Liver (tissue), 8 donors: ENCODE measurements at regions not wholly inside any gene's neighbourhood (a gene's known extent, or its start where the extent isn't known, plus 50 kb on each side); places are given as distances from the start of the nearest gene placed in this dataset.

Source experiments
- DNase-seq: peaks from one replicate; pipeline ENCODE4 v3.0.0-alpha.2; 2017; ENCODE audit warnings: low spot score
- H3K27ac ChIP-seq, 2 donors: one replicate each; pipeline ENCODE4 v1.7.0; 2013; ENCODE audit warnings: inconsistent platforms in 2 of 2, low read length in 2 of 2, control low read depth in 1 of 2, low read depth in 1 of 2, mild to moderate bottlenecking in 1 of 2
- H3K27me3 ChIP-seq, 4 donors: one replicate each; pipeline versions ENCODE4 v1.6.1 to v1.7.0; 2013; ENCODE audit warnings: low read length in 3 of 4, inconsistent platforms in 1 of 4, mild to moderate bottlenecking in 1 of 4, moderate library complexity in 1 of 4; ENCODE audit not compliant: control insufficient read depth in 4 of 4, insufficient read depth in 4 of 4
- H3K36me3 ChIP-seq, 4 donors: one replicate each; pipeline versions ENCODE4 v1.6.1 to v1.7.0; 2013; ENCODE audit warnings: low read length in 3 of 4, mild to moderate bottlenecking in 3 of 4, low read depth in 1 of 4, moderate library complexity in 1 of 4; ENCODE audit not compliant: control insufficient read depth in 4 of 4, insufficient read depth in 3 of 4
- H3K4me1 ChIP-seq, 4 donors: one replicate each; pipeline versions ENCODE4 v1.6.1 to v1.7.0; 2013; ENCODE audit warnings: low read length in 3 of 4, mild to moderate bottlenecking in 3 of 4, moderate library complexity in 1 of 4; ENCODE audit not compliant: control insufficient read depth in 4 of 4, insufficient read depth in 4 of 4
- H3K4me3 ChIP-seq, 3 donors: one replicate each; pipeline versions ENCODE4 v1.6.1 to v1.7.0; 2013; ENCODE audit warnings: low read length in 3 of 3, control low read depth in 1 of 3, low read depth in 1 of 3, mild to moderate bottlenecking in 1 of 3
- H3K9ac ChIP-seq, 2 donors: one replicate each; pipeline ENCODE4 v1.7.0; 2013; ENCODE audit warnings: low read length in 2 of 2, mild to moderate bottlenecking in 2 of 2, moderate library complexity in 2 of 2, control low read depth in 1 of 2, low read depth in 1 of 2
- H3K9me3 ChIP-seq, 4 donors: one replicate each; pipeline versions ENCODE4 v1.6.1 to v1.7.0; 2013; ENCODE audit warnings: low read length in 3 of 4; ENCODE audit not compliant: control insufficient read depth in 4 of 4
- FOXA1 ChIP-seq: IDR thresholded peaks from 2 replicates; pipeline ENCODE4 v1.6.1; 2016; ENCODE audit warnings: antibody characterized with exemption
- FOXA2 ChIP-seq: IDR thresholded peaks from 2 replicates; pipeline ENCODE4 v1.6.1; 2016; ENCODE audit warnings: antibody characterized with exemption
- GABPA ChIP-seq, 2 donors: IDR thresholded peaks in 1 of 2; conservative IDR thresholded peaks in 1 of 2; 2 replicates each; pipeline ENCODE4 v1.6.1; 2016; ENCODE audit warnings: antibody characterized with exemption in 2 of 2, mild to moderate bottlenecking in 1 of 2, moderate library complexity in 1 of 2
- HNF4A ChIP-seq, 2 donors: conservative IDR thresholded peaks; 2 replicates each; pipeline ENCODE4 v1.6.1; 2016; ENCODE audit warnings: antibody characterized with exemption in 2 of 2, mild to moderate bottlenecking in 2 of 2
- HNF4G ChIP-seq: IDR thresholded peaks from 2 replicates; pipeline ENCODE4 v1.6.1; 2016; ENCODE audit warnings: antibody characterized with exemption
- JUND ChIP-seq, 2 donors: IDR thresholded peaks; 2 replicates each; pipeline ENCODE4 v1.6.1; 2016; ENCODE audit warnings: antibody characterized with exemption in 2 of 2
- NR2F2 ChIP-seq: IDR thresholded peaks from 2 replicates; pipeline ENCODE4 v1.6.1; 2016; ENCODE audit warnings: antibody characterized with exemption
- RAD21 ChIP-seq, 2 donors: IDR thresholded peaks; 2 replicates each; pipeline ENCODE4 v1.6.1; 2016; ENCODE audit warnings: antibody characterized with exemption in 2 of 2, mild to moderate bottlenecking in 2 of 2
- RXRA ChIP-seq, 2 donors: IDR thresholded peaks; 2 replicates each; pipeline ENCODE4 v1.6.1; 2017 to 2018; ENCODE audit warnings: antibody characterized with exemption in 2 of 2, mild to moderate bottlenecking in 1 of 2
- SP1 ChIP-seq: IDR thresholded peaks from 2 replicates; pipeline ENCODE4 v1.6.1; 2018; ENCODE audit warnings: antibody characterized with exemption, mild to moderate bottlenecking
- TAF1 ChIP-seq: conservative IDR thresholded peaks from 2 replicates; pipeline ENCODE4 v1.6.1; 2016; ENCODE audit warnings: antibody characterized with exemption, mild to moderate bottlenecking
- ZBTB33 ChIP-seq: IDR thresholded peaks from 2 replicates; pipeline ENCODE4 v1.6.1; 2016; ENCODE audit warnings: antibody characterized with exemption
- WGBS: extraction: QIAGEN DNeasy Blood & Tissue Kit; methylation state at CpG from one replicate; pipeline ENCODE4 v1.1.7; 2013; 5-methylcytosine and 5-hydroxymethylcytosine counted together
- TF ChIP-seq, protein P1 (sequence below): fragments of 150-350 bp; IDR thresholded peaks from 2 replicates; pipeline ENCODE4 v1.5.1; 2017; ENCODE audit warnings: improper control_type of control experiment, low read depth, low read length; ENCODE audit not compliant: missing input control
- TF ChIP-seq, protein P2 (sequence below): IDR thresholded peaks from 2 replicates; pipeline ENCODE4 v1.6.1; 2016; ENCODE audit warnings: antibody characterized with exemption
- TF ChIP-seq, protein P3 (sequence below): IDR thresholded peaks from 2 replicates; pipeline ENCODE4 v1.6.1; 2016; ENCODE audit warnings: antibody characterized with exemption
- donor health status: healthy.
- donor health status: healthy.
- donor health status: healthy.
- donor health status: healthy.
- donor health status: healthy.

GRCh38 chr6:137283940-137284810, 65.0 kb upstream of the IFNGR1 start:
- Histone ChIP-seq H3K9ac (no peak overlapping the region), H3K27ac (no peak overlapping the region), H3K9me3 (peaks cover 0 to 2% (median under 1%) of the 10 kb centered on the region in 4 donors), H3K27me3 (no peaks in the 10 kb centered on the region), H3K4me3 (no peak overlapping the region), H3K4me1 (no peaks in the 10 kb centered on the region), H3K36me3 (no peaks in the 10 kb centered on the region)
- TF ChIP-seq, protein P1, sequence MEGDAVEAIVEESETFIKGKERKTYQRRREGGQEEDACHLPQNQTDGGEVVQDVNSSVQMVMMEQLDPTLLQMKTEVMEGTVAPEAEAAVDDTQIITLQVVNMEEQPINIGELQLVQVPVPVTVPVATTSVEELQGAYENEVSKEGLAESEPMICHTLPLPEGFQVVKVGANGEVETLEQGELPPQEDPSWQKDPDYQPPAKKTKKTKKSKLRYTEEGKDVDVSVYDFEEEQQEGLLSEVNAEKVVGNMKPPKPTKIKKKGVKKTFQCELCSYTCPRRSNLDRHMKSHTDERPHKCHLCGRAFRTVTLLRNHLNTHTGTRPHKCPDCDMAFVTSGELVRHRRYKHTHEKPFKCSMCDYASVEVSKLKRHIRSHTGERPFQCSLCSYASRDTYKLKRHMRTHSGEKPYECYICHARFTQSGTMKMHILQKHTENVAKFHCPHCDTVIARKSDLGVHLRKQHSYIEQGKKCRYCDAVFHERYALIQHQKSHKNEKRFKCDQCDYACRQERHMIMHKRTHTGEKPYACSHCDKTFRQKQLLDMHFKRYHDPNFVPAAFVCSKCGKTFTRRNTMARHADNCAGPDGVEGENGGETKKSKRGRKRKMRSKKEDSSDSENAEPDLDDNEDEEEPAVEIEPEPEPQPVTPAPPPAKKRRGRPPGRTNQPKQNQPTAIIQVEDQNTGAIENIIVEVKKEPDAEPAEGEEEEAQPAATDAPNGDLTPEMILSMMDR = no peak
- TF ChIP-seq ZBTB33 (no peak), TAF1 (no peak), FOXA1 (no peak), RAD21 (IDR thresholded peaks at IDR 0.05) (no peak)
- TF ChIP-seq, protein P2, sequence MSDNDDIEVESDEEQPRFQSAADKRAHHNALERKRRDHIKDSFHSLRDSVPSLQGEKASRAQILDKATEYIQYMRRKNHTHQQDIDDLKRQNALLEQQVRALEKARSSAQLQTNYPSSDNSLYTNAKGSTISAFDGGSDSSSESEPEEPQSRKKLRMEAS = no peak
- WGBS = 87% methylated on average over 9 of the region's 9 CpGs
- DNase-seq = no peak

- H3K9ac ChIP-seq = no peak overlapping the region
- H3K27me3 ChIP-seq = no peaks in the 10 kb centered on the region
- no peak overlapping the region for H3K27ac ChIP-seq
- DNase-seq = no peak
- WGBS = 77% methylated on average over 2 of the region's 2 CpGs
- no peaks in the 10 kb centered on the region for H3K36me3 ChIP-seq
- no peak overlapping the region for H3K4me3 ChIP-seq
- TF ChIP-seq FOXA2 (no peak), RXRA (IDR thresholded peaks at IDR 0.05) (no peak), NR2F2 (no peak), TAF1 (no peak)
- TF ChIP-seq, protein P2 = no peak
- H3K4me1 ChIP-seq = no peaks in the 10 kb centered on the region
- H3K9me3 ChIP-seq = peaks cover 0 to 2% (median under 1%) of the 10 kb centered on the region in 4 donors
Measured at GRCh38 chr6:137283080-137283479, 63.9 kb upstream of the IFNGR1 start.

GRCh38 chr6:137282254-137282653, 63.1 kb upstream of the IFNGR1 start:
- WGBS = 79% methylated on average over 8 of the region's 8 CpGs
- Histone ChIP-seq H3K36me3 (no peaks in the 10 kb centered on the region), H3K4me1 (no peaks in the 10 kb centered on the region), H3K9ac (no peak overlapping the region), H3K9me3 (peaks cover 0 to under 1% (median 0%) of the 10 kb centered on the region in 4 donors), H3K27ac (no peak overlapping the region), H3K4me3 (no peak overlapping the region), H3K27me3 (peaks cover 0 to 2% (median 0%) of the 10 kb centered on the region in 4 donors)
- DNase-seq = no peak
- no peak for TF ChIP-seq HNF4G
- no peak for TF ChIP-seq GABPA (IDR thresholded peaks at IDR 0.05 in 1 of 2, conservative IDR thresholded peaks at IDR 0.05 in 1 of 2)
- TF ChIP-seq NR2F2 = no peak
- TF ChIP-seq JUND (IDR thresholded peaks at IDR 0.05) = no peak
- TF ChIP-seq RAD21 (IDR thresholded peaks at IDR 0.05) = no peak
- TF ChIP-seq, protein P2 = no peak
- no peak for TF ChIP-seq HNF4A (conservative IDR thresholded peaks at IDR 0.05)
- TF ChIP-seq FOXA1 = no peak
- TF ChIP-seq ZBTB33 = no peak
- TF ChIP-seq, protein P1 = no peak
- TF ChIP-seq, protein P3, sequence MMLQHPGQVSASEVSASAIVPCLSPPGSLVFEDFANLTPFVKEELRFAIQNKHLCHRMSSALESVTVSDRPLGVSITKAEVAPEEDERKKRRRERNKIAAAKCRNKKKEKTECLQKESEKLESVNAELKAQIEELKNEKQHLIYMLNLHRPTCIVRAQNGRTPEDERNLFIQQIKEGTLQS = no peak
- TF ChIP-seq FOXA2 = no peak
- TF ChIP-seq SP1 = no peak
